ENCODE measurements at regions not wholly inside any gene's neighbourhood (a gene's known extent, or its start where the extent isn't known, plus 50 kb on each side); places are given as distances from the start of the nearest gene placed in this dataset.

DNA sequence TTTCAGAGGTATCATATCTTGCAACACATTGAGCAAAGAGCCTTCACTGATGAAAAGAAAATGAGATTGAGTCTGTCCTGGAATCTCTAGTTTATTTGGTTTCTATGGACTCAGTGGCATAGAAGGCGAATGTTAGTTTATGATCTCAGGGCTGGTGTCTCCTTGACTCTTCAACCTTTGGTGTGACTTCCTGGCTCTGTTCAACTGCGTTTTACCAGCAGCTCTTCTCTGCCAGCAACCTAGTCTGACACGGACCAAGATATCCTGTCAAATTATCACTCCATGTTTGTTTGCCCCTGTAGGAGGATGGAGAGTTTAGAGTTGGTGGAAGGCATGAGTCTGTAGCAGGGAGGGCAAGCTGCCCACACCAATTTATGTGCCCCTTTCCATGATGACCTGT is 82.9 kb upstream of the TBC1D5 start:
- H3K36me3 Mint-ChIP-seq (ENCODE audit: low read depth): no peaks in the 10 kb centered on the region
- H3K4me1 Mint-ChIP-seq: peaks cover 6% of the 10 kb centered on the region
- no peak overlapping the region for H3K27ac ChIP-seq (ENCODE audit: low read depth, low read length)
- no peak overlapping the region for H3K4me3 Mint-ChIP-seq
- DNase-seq: no peak
- H3K27me3 ChIP-seq (ENCODE audit: control insufficient read depth, insufficient read depth, low read length, poor library complexity, severe bottlenecking): no peaks in the 10 kb centered on the region
- TF ChIP-seq, protein P1, sequence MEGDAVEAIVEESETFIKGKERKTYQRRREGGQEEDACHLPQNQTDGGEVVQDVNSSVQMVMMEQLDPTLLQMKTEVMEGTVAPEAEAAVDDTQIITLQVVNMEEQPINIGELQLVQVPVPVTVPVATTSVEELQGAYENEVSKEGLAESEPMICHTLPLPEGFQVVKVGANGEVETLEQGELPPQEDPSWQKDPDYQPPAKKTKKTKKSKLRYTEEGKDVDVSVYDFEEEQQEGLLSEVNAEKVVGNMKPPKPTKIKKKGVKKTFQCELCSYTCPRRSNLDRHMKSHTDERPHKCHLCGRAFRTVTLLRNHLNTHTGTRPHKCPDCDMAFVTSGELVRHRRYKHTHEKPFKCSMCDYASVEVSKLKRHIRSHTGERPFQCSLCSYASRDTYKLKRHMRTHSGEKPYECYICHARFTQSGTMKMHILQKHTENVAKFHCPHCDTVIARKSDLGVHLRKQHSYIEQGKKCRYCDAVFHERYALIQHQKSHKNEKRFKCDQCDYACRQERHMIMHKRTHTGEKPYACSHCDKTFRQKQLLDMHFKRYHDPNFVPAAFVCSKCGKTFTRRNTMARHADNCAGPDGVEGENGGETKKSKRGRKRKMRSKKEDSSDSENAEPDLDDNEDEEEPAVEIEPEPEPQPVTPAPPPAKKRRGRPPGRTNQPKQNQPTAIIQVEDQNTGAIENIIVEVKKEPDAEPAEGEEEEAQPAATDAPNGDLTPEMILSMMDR (conservative IDR thresholded peaks at IDR 0.05): no peak
- H3K9me3 ChIP-seq (ENCODE audit: control insufficient read depth, low read length): no peaks in the 10 kb centered on the region
- no peak overlapping the region for H3K4me3 ChIP-seq (ENCODE audit: low read length)
- no peaks in the 10 kb centered on the region for H3K36me3 ChIP-seq (ENCODE audit: control insufficient read depth, insufficient read depth, low read length)
- H3K9me3 Mint-ChIP-seq: no peaks in the 10 kb centered on the region
- WGBS, 2 experiments (ENCODE audit: insufficient coverage in 1 of 2, insufficient read length in 1 of 2): 89% methylated on average over 3 of the region's 3 CpGs; no CpG with 5 or more reads in 1 of the 2 experiments
- H3K4me1 ChIP-seq (ENCODE audit: control insufficient read depth, insufficient read depth, low read length): no peaks in the 10 kb centered on the region
- H3K27ac Mint-ChIP-seq: no peak overlapping the region
- no peak overlapping the region for H3K9ac ChIP-seq (ENCODE audit: extremely low read depth, low read length, poor library complexity, severe bottlenecking)
- no peaks in the 10 kb centered on the region for H3K27me3 Mint-ChIP-seq (ENCODE audit: insufficient read depth)

DNA sequence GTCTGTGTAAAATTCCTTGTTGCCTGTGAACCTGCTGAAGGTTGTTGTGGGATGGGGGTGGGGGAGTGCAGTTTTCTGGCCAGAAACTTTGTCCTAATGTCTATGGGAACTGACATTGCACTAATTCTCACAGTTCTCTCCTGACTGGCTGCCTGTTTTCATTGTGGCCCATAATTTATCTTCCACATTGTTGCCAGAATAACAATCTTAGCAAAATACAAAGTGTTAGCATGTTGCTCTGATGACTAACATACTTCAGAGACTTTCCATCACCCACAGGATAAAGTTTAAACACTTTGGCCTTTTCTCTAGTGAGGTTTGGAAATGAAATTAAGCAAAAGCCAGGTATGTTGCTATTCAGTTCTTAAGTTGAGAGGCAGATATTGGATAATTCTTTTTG is 81.4 kb upstream of the TBC1D5 start:
- H3K4me3 Mint-ChIP-seq: no peak overlapping the region
- Histone ChIP-seq H3K9me3 (ENCODE audit: control insufficient read depth, low read length) (peaks cover 3% of the 10 kb centered on the region), H3K4me1 (ENCODE audit: control insufficient read depth, insufficient read depth, low read length) (no peaks in the 10 kb centered on the region), H3K9ac (ENCODE audit: extremely low read depth, low read length, poor library complexity, severe bottlenecking) (no peak overlapping the region), H3K27me3 (ENCODE audit: control insufficient read depth, insufficient read depth, low read length, poor library complexity, severe bottlenecking) (no peaks in the 10 kb centered on the region), H3K27ac (ENCODE audit: low read depth, low read length) (no peak overlapping the region), H3K36me3 (ENCODE audit: control insufficient read depth, insufficient read depth, low read length) (no peaks in the 10 kb centered on the region), H3K4me3 (ENCODE audit: low read length) (no peak overlapping the region)
- no peak overlapping the region for H3K27ac Mint-ChIP-seq
- H3K4me1 Mint-ChIP-seq: peaks cover 6% of the 10 kb centered on the region
- no peaks in the 10 kb centered on the region for H3K36me3 Mint-ChIP-seq (ENCODE audit: low read depth)
- no peaks in the 10 kb centered on the region for H3K27me3 Mint-ChIP-seq (ENCODE audit: insufficient read depth)
- TF ChIP-seq, protein P1 (conservative IDR thresholded peaks at IDR 0.05): no peak
- DNase-seq: no peak
- H3K9me3 Mint-ChIP-seq: peaks cover 2% of the 10 kb centered on the region

DNA sequence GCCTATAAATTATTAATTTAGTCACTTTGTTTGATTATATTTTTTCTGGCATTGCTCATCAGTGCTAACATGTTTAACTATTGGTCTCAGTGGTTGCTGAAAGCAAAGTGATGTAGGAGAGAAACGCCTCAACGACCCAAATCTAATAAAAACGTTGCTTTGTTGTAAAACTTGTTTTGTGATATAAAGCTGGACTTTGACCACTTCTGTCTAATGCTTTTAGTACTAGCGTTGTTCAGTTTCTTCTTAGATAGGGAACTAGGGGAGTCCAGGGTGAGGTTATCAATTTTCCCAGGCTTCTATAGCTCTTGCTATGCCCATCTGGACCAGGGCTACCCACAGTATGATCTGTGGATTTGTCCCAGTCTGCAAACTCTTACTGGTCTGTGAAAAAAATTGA is 80.6 kb upstream of the TBC1D5 start:
- no peak overlapping the region for H3K27ac ChIP-seq (ENCODE audit: low read depth, low read length)
- Mint-ChIP-seq H3K27ac (no peak overlapping the region), H3K4me3 (no peak overlapping the region), H3K4me1 (peaks cover 4% of the 10 kb centered on the region), H3K27me3 (ENCODE audit: insufficient read depth) (no peaks in the 10 kb centered on the region), H3K36me3 (ENCODE audit: low read depth) (no peaks in the 10 kb centered on the region), H3K9me3 (peaks cover 7% of the 10 kb centered on the region)
- H3K27me3 ChIP-seq (ENCODE audit: control insufficient read depth, insufficient read depth, low read length, poor library complexity, severe bottlenecking): no peaks in the 10 kb centered on the region
- no peak overlapping the region for H3K4me3 ChIP-seq (ENCODE audit: low read length)
- H3K4me1 ChIP-seq (ENCODE audit: control insufficient read depth, insufficient read depth, low read length): no peaks in the 10 kb centered on the region
- no peak for DNase-seq
- WGBS, 2 experiments (ENCODE audit: insufficient coverage in 1 of 2, insufficient read length in 1 of 2): 91 to 93% methylated on average over 4 of the region's 4 CpGs
- TF ChIP-seq, protein P1 (conservative IDR thresholded peaks at IDR 0.05): no peak
- H3K9ac ChIP-seq (ENCODE audit: extremely low read depth, low read length, poor library complexity, severe bottlenecking): no peak overlapping the region
- no peaks in the 10 kb centered on the region for H3K36me3 ChIP-seq (ENCODE audit: control insufficient read depth, insufficient read depth, low read length)
- H3K9me3 ChIP-seq (ENCODE audit: control insufficient read depth, low read length): peaks cover 10% of the 10 kb centered on the region

Measured in endodermal cell (in vitro differentiated cells).